ENCODE measurements at regions not wholly inside any gene's neighbourhood (a gene's known extent, or its start where the extent isn't known, plus 50 kb on each side); places are given as distances from the start of the nearest gene placed in this dataset.
"Not testable (repeated sequence)": the region's sequence is repeated elsewhere in the genome, so short reads cannot be mapped to it uniquely, and the experiment has no call there.

DNA sequence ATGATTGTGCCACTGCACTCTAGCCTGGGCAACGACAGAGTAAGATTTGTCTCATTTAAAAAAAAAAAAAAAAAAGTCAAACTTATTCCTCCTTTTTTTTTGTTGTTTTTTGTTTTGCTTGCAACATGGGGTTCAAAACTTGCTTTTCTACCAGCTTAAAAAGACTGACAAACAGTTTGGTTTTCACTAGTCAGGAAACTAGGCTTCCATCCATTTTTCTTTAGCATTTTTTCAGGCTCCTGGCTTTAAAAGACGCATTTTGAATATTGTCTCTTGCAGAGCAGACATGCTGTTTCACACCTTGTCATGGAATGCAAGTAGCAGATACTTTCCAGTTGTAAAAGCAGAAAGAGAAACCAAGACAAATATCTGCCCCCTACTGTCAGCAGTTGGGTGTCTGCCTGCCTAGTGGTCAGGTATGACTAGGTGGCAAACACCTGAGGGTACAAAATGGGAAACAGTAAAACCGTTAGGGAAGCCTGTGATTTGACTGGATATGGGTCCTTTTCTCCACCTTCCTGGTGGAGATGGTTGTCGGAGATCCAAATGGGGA lies 139.9 kb downstream of the CCDC71L start:
- no peak for DNase-seq
- no peak for ATAC-seq
- Mint-ChIP-seq H3K4me1 (peaks cover 12% of the 10 kb centered on the region), H3K36me3 (ENCODE audit: low read depth) (peaks cover 4% of the 10 kb centered on the region), H3K27me3 (peaks cover 13% of the 10 kb centered on the region), H3K27ac (no peak overlapping the region), H3K4me3 (no peak overlapping the region)
- no peaks in the 10 kb centered on the region for H3K9me3 ChIP-seq (ENCODE audit: control insufficient read depth, low read length, poor library complexity, severe bottlenecking)

DNA sequence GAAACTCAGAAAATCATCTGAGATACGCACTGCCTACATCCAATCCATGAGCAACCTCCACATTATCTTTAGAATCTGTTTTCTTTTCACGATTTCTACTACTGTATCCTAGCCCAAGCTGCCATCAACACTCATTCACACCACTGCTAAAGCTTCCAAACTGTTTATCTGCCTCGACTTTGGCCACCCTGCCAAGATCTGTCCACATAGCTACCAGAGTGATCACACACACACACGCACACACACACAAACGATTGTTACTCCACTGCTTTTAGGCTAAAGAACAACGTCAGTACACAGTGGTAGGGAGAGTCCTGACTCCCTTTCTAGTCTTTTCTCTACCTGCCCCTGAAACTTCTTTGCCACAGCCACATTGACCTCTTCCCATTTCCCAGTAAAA lies 142.0 kb downstream of the CCDC71L start:
- H3K9me3 ChIP-seq (ENCODE audit: control insufficient read depth, low read length, poor library complexity, severe bottlenecking), result no peaks in the 10 kb centered on the region
- no peak overlapping the region for H3K27ac Mint-ChIP-seq
- peaks cover 13% of the 10 kb centered on the region for H3K27me3 Mint-ChIP-seq
- DNase-seq (no peak), ATAC-seq (no peak)
- H3K4me1 Mint-ChIP-seq, result peaks cover 5% of the 10 kb centered on the region
- no peak overlapping the region for H3K4me3 Mint-ChIP-seq
- peaks cover 4% of the 10 kb centered on the region for H3K36me3 Mint-ChIP-seq (ENCODE audit: low read depth)

DNA sequence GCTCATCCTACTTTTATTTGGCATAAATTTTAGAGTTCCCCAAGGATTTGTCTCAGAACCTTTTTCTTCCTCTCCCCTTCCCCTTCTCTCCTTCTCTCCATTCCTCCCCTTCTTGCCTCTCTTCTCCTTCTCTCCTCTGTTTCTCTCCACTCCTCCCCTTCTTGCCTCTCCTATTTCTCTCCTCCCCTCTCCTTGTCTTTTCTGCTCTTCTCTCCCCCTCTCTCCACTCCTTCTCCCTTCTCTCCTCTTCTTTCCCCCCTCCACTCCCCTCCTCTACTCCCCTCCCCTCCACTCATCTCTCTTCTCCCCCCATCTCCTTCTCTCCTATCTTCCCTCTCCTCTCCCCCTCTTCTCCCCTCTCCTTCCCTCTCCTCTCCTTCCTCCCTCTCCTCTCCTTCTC lies 142.7 kb downstream of the CCDC71L start:
- Mint-ChIP-seq H3K4me3 (no peak overlapping the region), H3K36me3 (ENCODE audit: low read depth) (peaks cover 4% of the 10 kb centered on the region)
- ATAC-seq, result no peak

DNA sequence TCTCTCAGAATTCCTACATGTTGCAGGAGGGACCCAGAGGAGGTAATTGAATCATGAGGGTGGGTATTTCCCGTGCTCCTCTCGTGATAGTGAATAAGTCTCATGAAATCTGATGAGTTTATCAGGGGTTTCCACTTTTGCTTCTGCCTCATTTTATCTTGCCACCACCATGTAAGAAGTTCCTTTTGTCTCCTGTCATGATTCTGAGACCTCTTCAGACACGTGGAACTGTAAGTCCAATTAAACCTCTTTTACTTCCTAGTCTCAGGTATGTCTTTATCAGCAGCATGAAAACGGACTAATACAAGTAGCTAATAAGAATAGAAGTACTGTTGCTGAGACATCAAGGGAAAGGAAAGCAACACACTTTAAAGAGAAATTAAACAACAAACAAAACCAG lies 143.4 kb downstream of the CCDC71L start:
- ATAC-seq (no peak), DNase-seq (no peak)
- no peaks in the 10 kb centered on the region for H3K9me3 ChIP-seq (ENCODE audit: control insufficient read depth, low read length, poor library complexity, severe bottlenecking)
- H3K36me3 Mint-ChIP-seq (ENCODE audit: low read depth), result peaks cover 4% of the 10 kb centered on the region
- peaks cover 3% of the 10 kb centered on the region for H3K4me1 Mint-ChIP-seq
- H3K4me3 Mint-ChIP-seq, result no peak overlapping the region
- peaks cover 13% of the 10 kb centered on the region for H3K27me3 Mint-ChIP-seq
- no peak overlapping the region for H3K27ac Mint-ChIP-seq

More for the DNA sequence above, 142.7 kb downstream of the CCDC71L start:
- Mint-ChIP-seq H3K27me3 (peaks cover 13% of the 10 kb centered on the region), H3K4me1 (peaks cover 3% of the 10 kb centered on the region), H3K27ac (no peak overlapping the region)
- DNase-seq, result no peak
- no peaks in the 10 kb centered on the region for H3K9me3 ChIP-seq (ENCODE audit: control insufficient read depth, low read length, poor library complexity, severe bottlenecking)

DNA sequence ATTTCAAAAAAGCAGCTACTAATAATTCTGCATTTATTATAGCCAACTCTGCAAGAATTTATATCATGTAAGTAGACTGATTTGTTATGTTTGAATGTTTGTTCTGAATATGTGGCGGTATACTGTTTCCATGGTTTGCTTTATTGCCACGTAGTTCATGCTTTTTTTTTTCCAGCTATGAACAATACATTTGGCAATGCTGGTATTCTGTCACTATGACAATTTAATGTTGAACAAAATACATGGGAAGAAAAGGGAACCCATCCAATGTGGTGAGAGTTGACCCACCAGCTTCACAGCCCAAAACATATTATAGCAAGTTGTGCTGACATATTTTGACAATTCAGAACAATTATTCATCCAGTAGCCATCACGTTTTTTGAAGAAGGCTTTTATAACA lies 145.6 kb downstream of the CCDC71L start:
- no peaks in the 10 kb centered on the region for H3K9me3 ChIP-seq (ENCODE audit: control insufficient read depth, low read length, poor library complexity, severe bottlenecking)
- H3K36me3 Mint-ChIP-seq (ENCODE audit: low read depth), result peaks cover 4% of the 10 kb centered on the region
- no peak for ATAC-seq
- DNase-seq, result no peak
- H3K27ac Mint-ChIP-seq, result no peak overlapping the region
- H3K4me1 Mint-ChIP-seq, result peaks cover 3% of the 10 kb centered on the region
- no peak overlapping the region for H3K4me3 Mint-ChIP-seq
- H3K27me3 Mint-ChIP-seq, result peaks cover 20% of the 10 kb centered on the region

DNA sequence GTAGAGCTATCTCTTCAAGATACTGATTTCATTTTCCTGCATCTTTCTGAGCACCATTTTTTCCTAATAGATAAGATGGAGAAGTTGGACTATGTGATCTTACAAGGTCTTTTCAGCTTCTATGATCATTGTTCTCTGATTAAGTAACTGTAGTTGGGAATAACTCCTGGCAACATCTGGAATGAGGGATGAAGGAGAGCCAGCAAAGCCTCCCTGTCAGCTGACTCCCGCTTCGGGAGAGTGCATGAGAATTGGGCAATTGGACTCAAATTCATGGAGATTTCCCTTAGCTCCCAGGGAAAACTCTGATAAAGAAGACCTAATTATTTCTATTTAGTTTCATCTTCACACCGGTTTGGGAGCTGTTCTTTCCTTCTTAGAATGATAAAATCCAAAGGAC lies 146.1 kb downstream of the CCDC71L start:
- peaks cover 4% of the 10 kb centered on the region for H3K36me3 Mint-ChIP-seq (ENCODE audit: low read depth)
- no peak overlapping the region for H3K27ac Mint-ChIP-seq
- H3K4me3 Mint-ChIP-seq, result no peak overlapping the region
- DNase-seq (no peak), ATAC-seq (no peak)
- H3K4me1 Mint-ChIP-seq, result peaks cover 3% of the 10 kb centered on the region
- no peaks in the 10 kb centered on the region for H3K9me3 ChIP-seq (ENCODE audit: control insufficient read depth, low read length, poor library complexity, severe bottlenecking)
- H3K27me3 Mint-ChIP-seq, result peaks cover 20% of the 10 kb centered on the region

DNA sequence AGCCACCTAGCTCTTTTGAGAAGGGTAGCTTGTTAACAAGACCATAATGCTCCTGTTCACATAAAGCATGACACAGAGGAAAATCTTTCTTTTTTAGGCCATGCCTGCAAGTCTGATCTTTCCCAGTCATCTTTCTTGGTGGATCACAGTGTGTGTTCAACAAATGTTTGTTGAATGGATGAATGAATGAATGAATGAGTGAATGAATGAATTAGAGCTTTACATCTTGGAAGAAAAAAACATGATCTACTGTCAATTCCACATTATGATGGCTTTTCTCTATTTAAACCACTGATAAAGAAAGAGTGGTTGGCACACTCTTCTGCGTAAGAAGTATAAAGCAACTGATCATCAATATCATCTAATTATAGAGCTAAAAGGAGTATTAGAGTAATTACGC lies 148.7 kb downstream of the CCDC71L start:
- no peak overlapping the region for H3K27ac Mint-ChIP-seq

DNA sequence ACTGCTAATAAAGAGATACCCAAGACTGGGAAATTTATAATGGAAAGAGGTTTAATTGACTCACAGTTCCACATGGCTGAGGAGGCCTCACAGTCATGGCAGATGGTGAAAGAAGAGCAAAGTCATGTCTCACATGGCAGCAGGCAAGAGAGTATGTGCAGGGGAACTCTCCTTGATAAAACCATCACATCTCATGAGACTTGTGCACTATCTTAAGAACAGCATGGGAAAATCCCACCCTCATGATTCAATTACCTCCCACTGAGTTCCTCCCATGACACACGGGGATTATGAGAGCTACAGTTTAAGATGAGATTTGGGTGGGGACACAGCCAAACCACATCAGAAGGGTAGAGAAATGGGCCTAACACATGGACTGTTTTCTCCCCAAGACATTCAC lies 156.3 kb downstream of the CCDC71L start:
- Mint-ChIP-seq H3K4me3 (no peak overlapping the region), H3K27ac (no peak overlapping the region), H3K4me1 (peaks cover 3% of the 10 kb centered on the region), H3K27me3 (no peaks in the 10 kb centered on the region), H3K36me3 (ENCODE audit: low read depth) (peaks cover 3% of the 10 kb centered on the region)
- DNase-seq, result no peak
- no peak for ATAC-seq
- H3K9me3 ChIP-seq (ENCODE audit: control insufficient read depth, low read length, poor library complexity, severe bottlenecking), result no peaks in the 10 kb centered on the region

More for the DNA sequence above, 148.7 kb downstream of the CCDC71L start:
- ATAC-seq, result no peak
- no peaks in the 10 kb centered on the region for H3K9me3 ChIP-seq (ENCODE audit: control insufficient read depth, low read length, poor library complexity, severe bottlenecking)
- peaks cover 3% of the 10 kb centered on the region for H3K4me1 Mint-ChIP-seq
- peaks cover 7% of the 10 kb centered on the region for H3K27me3 Mint-ChIP-seq
- H3K36me3 Mint-ChIP-seq (ENCODE audit: low read depth), result no peaks in the 10 kb centered on the region
- DNase-seq, result no peak
- H3K4me3 Mint-ChIP-seq, result no peak overlapping the region

DNA sequence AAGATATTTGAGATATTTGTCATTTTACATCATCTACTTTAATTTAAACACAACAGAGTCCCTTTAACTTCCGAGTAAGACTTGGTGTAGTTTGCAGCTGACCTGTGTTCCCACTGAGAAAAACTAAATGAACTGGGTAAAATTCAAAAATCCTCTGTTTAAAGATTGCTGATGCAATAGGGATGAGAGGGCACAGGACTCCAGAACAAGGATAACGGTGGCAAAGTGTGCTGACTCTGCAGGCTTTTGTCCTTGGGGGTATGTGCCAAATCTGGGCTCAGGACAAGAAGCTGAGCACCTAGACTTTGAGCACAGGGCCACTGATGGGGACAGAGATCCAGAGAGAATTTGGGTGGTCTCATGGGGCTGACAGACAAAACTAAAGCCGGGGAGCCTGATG lies 156.8 kb downstream of the CCDC71L start:
- no peak overlapping the region for H3K27ac Mint-ChIP-seq
- no peaks in the 10 kb centered on the region for H3K9me3 ChIP-seq (ENCODE audit: control insufficient read depth, low read length, poor library complexity, severe bottlenecking)
- H3K27me3 Mint-ChIP-seq, result no peaks in the 10 kb centered on the region
- no peak for ATAC-seq
- DNase-seq, result no peak
- peaks cover 3% of the 10 kb centered on the region for H3K4me1 Mint-ChIP-seq
- peaks cover 3% of the 10 kb centered on the region for H3K36me3 Mint-ChIP-seq (ENCODE audit: low read depth)
- no peak overlapping the region for H3K4me3 Mint-ChIP-seq

DNA sequence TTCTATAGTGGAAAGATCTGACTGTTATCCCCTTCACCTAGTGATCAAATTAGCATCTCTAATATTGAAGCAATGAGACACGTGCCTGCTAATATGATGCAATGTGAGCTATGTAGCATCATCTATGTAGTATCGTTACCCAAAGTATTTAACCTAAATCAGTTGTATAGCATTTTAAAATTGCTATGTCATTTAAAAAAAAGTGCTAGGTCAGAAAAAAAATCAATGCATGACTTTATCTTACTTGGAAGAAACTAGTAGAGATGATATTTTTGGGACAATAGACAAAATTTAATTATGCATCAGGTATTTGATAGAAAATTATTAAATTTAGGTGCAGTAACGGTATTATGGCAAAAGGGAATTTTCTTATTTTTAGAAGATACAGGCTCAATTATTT lies 157.3 kb downstream of the CCDC71L start:
- no peaks in the 10 kb centered on the region for H3K9me3 ChIP-seq (ENCODE audit: control insufficient read depth, low read length, poor library complexity, severe bottlenecking)
- Mint-ChIP-seq H3K36me3 (ENCODE audit: low read depth) (peaks cover 3% of the 10 kb centered on the region), H3K4me3 (no peak overlapping the region), H3K27ac (no peak overlapping the region), H3K4me1 (peaks cover 3% of the 10 kb centered on the region), H3K27me3 (no peaks in the 10 kb centered on the region)
- no peak for ATAC-seq
- no peak for DNase-seq

DNA sequence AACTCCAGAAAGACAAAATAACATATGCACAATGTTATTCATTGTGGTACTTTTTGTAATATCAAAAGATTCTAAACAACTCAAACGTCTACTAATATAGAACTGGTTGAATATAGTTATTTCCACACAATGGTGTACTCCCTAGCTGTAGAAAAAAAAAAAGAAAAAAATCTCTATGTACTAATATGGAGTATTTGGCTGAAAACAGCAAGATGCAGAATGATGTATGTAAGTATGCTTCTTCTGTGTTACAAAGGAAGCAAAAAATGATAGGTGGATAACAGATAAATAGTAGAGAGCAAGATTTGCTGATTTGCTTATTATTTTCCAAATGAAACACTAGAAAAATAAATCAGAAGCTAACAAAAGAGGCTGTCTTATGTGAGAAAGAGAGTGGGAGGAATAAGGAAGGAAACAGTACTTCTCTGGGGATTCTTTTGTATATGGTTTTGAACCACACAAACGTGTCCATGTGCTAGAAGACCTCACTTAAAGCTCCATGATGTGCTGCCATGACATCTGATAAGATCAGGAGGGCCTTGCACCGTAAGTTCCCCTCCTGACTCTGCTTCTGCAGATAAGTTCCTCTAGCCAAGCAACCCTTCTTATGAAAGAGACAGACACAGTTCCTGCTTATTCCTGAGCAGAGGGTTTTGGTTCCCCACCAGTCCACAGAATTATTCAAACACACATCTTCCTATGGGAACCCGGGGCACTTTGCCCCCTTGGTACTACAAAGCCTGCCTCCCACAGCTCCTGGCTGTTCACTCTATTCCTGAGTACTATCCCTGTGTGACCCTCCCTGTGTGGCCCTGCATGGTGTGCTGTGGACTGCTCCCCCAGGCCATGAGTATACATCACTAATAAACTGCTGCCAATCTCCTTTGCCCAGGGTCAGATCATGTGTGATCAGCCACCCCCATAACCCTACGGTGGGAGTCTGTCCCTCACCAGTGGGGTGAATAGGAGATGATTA lies 159.1 kb downstream of the CCDC71L start:
- H3K9me3 ChIP-seq (ENCODE audit: control insufficient read depth, low read length, poor library complexity, severe bottlenecking), result no peaks in the 10 kb centered on the region
- ATAC-seq (no peak), DNase-seq (no peak)
- no peak overlapping the region for H3K27ac Mint-ChIP-seq
- H3K4me3 Mint-ChIP-seq, result no peak overlapping the region
- H3K27me3 Mint-ChIP-seq, result no peaks in the 10 kb centered on the region
- peaks cover 3% of the 10 kb centered on the region for H3K36me3 Mint-ChIP-seq (ENCODE audit: low read depth)
- H3K4me1 Mint-ChIP-seq, result peaks cover 3% of the 10 kb centered on the region

DNA sequence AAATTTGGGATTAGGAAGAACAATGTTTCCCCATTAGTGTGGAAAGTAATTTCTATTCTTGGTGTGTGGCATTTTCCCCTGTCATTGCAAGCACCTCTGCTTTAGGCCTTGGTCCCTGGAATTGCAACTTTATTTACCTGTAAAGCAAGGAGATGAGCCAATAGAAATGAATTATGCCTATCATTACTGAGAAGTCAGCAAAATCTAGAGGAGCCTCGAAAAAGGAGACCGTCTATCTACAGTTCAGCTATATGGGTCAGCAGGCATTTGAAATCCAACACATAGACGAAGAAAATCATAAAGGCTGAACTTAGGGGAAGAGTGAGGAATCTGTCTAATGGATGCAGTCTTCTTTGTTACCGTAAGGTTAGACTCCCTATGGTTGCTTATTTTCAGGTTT lies 161.1 kb downstream of the CCDC71L start:
- no peaks in the 10 kb centered on the region for H3K9me3 ChIP-seq (ENCODE audit: control insufficient read depth, low read length, poor library complexity, severe bottlenecking)
- Mint-ChIP-seq H3K36me3 (ENCODE audit: low read depth) (peaks cover 3% of the 10 kb centered on the region), H3K4me1 (peaks cover 3% of the 10 kb centered on the region), H3K4me3 (no peak overlapping the region), H3K27me3 (no peaks in the 10 kb centered on the region), H3K27ac (no peak overlapping the region)
- DNase-seq (no peak), ATAC-seq (no peak)

DNA sequence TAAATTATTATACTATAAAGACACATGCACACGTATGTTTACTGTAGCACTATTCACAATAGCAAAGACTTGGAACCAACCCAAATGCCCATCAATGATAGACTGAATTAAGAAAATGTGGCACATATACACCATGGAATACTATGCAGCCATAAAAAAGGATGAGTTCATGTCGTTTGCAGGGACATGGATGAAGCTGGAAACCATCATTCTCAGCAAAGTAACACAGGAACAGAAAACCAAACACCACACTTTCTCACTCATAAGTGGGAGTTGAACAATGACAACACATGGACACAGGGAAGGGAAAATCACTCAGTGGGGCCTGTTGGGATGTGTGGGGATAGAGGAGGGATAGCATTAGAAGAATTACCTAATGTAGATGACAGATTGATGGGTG lies 163.0 kb downstream of the CCDC71L start:
- H3K27me3 Mint-ChIP-seq; H3K9me3 ChIP-seq (ENCODE audit: control insufficient read depth, low read length, poor library complexity, severe bottlenecking): not testable (repeated sequence)

More for the DNA sequence above, 163.0 kb downstream of the CCDC71L start:
- not testable (repeated sequence) for H3K4me1 Mint-ChIP-seq; H3K4me3 Mint-ChIP-seq; DNase-seq; ATAC-seq; H3K27ac Mint-ChIP-seq; H3K36me3 Mint-ChIP-seq (ENCODE audit: low read depth)

Data from T-helper 17 cell (primary cell).